HG03159 (cell line): ENCODE measurements at regions not wholly inside any gene's neighbourhood (a gene's known extent, or its start where the extent isn't known, plus 50 kb on each side); places are given as distances from the start of the nearest gene placed in this dataset.
"Not testable (repeated sequence)": the region's sequence is repeated elsewhere in the genome, so short reads cannot be mapped to it uniquely, and the experiment has no call there.

Experiments
- ATAC-seq: cut with Tn5 transposase; IDR thresholded peaks from one replicate; pipeline ENCODE4 v1.9.1; 2021; ENCODE audit warnings: mild to moderate bottlenecking, moderate library complexity; ENCODE audit not compliant: unreplicated experiment

- no peak for ATAC-seq
Measured at GRCh38 chr21:19197950-19198349, 794.4 kb upstream of the TMPRSS15 start.

- no peak for ATAC-seq
Measured at GRCh38 chr21:19198801-19199200, 795.2 kb upstream of the TMPRSS15 start.

GRCh38 chr21:19218163-19218562 lies 814.6 kb upstream of the TMPRSS15 start:
- no peak for ATAC-seq

- ATAC-seq, result no peak
Measured at GRCh38 chr21:19224090-19224489, 820.5 kb upstream of the TMPRSS15 start.

GRCh38 chr21:19228226-19228625 lies 824.6 kb upstream of the TMPRSS15 start:
- ATAC-seq, result no peak

GRCh38 chr21:19233841-19234240 lies 830.3 kb upstream of the TMPRSS15 start:
- ATAC-seq, result not testable (repeated sequence)

GRCh38 chr21:19236209-19236608 lies 832.6 kb upstream of the TMPRSS15 start:
- ATAC-seq, result no peak

- no peak for ATAC-seq
Measured at GRCh38 chr21:19237608-19238007, 834.0 kb upstream of the TMPRSS15 start.

- no peak for ATAC-seq
Measured at GRCh38 chr21:19239696-19240095, 836.1 kb upstream of the TMPRSS15 start.

GRCh38 chr21:19244502-19245187 lies 841.1 kb upstream of the TMPRSS15 start:
- ATAC-seq, result no peak

- ATAC-seq, result no peak
Measured at GRCh38 chr21:19245188-19245580, 841.6 kb upstream of the TMPRSS15 start.

GRCh38 chr21:19246018-19246417 lies 842.4 kb upstream of the TMPRSS15 start:
- ATAC-seq, result no peak

- ATAC-seq, result no peak
Measured at GRCh38 chr21:19256934-19257660, 853.5 kb upstream of the TMPRSS15 start.

GRCh38 chr21:19261731-19262376 lies 858.3 kb upstream of the TMPRSS15 start:
- ATAC-seq, result no peak

- ATAC-seq, result no peak
Measured at GRCh38 chr21:19266636-19267035, 863.1 kb upstream of the TMPRSS15 start.

- ATAC-seq, result no peak
Measured at GRCh38 chr21:19268686-19269085, 865.1 kb upstream of the TMPRSS15 start.

- ATAC-seq, result no peak
Measured at GRCh38 chr21:19275065-19275464, 871.5 kb upstream of the TMPRSS15 start.

- no peak for ATAC-seq
Measured at GRCh38 chr21:19276665-19277064, 873.1 kb upstream of the TMPRSS15 start.

- no peak for ATAC-seq
Measured at GRCh38 chr21:19286876-19287275, 883.3 kb upstream of the TMPRSS15 start.

- no peak for ATAC-seq
Measured at GRCh38 chr21:19290328-19290727, 886.7 kb upstream of the TMPRSS15 start.

GRCh38 chr21:19320291-19320690 lies 916.7 kb upstream of the TMPRSS15 start:
- ATAC-seq, result no peak

GRCh38 chr21:19321688-19322087 lies 918.1 kb upstream of the TMPRSS15 start:
- ATAC-seq, result no peak
